ENCODE measurements at regions not wholly inside any gene's neighbourhood (a gene's known extent, or its start where the extent isn't known, plus 50 kb on each side); places are given as distances from the start of the nearest gene placed in this dataset.

DNA sequence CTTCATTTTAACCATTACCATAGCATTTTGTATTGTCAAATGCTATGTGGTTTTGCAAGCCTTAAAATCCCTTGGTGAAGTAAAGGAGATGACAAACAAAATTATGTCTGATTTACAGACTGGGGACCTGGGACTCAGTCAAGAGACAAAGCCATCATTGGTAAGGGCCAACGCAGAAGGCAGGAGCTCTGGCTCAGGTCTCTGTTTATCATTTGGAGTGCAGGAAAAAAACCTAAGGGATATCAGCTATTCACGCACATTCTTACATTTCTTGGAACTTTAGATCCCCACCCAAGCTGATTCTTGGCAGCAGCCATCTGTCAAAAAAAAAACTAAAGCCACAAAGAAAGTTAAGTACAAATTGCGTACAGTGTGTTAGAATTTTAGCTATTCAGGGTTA, 731.9 kb downstream of the STPG2 start:
- Histone ChIP-seq H3K36me3 (ENCODE audit: insufficient read depth, low read length) (no peaks in the 10 kb centered on the region), H3K27me3 (ENCODE audit: insufficient read depth, low read length, poor library complexity, severe bottlenecking) (no peaks in the 10 kb centered on the region), H3K9me3 (ENCODE audit: insufficient read depth, low read depth, low read length) (no peaks in the 10 kb centered on the region), H3K4me3 (ENCODE audit: low read length, poor library complexity, severe bottlenecking) (no peak overlapping the region), H3K9ac (ENCODE audit: low read depth, low read length, poor library complexity, severe bottlenecking) (no peak overlapping the region), H2AFZ (ENCODE audit: low read length) (no peak overlapping the region), H3K4me1 (ENCODE audit: insufficient read depth, low read length, poor library complexity, severe bottlenecking) (no peaks in the 10 kb centered on the region), H3F3A (ENCODE audit: low read depth) (no peaks in the 10 kb centered on the region), H3K79me2 (ENCODE audit: insufficient read depth, low read length) (no peaks in the 10 kb centered on the region), H3K4me2 (ENCODE audit: low read depth, low read length, poor library complexity, severe bottlenecking) (no peak overlapping the region), H4K20me1 (ENCODE audit: insufficient read depth, low read length, poor library complexity, severe bottlenecking) (no peaks in the 10 kb centered on the region), H3K9me2 (replicated peaks; ENCODE audit: low read depth, low read length) (no peaks in the 10 kb centered on the region)
- no peak for TF ChIP-seq EZH2phosphoT487 (IDR thresholded peaks at IDR 0.05; ENCODE audit: borderline replicate concordance)
- TF ChIP-seq, protein P1, sequence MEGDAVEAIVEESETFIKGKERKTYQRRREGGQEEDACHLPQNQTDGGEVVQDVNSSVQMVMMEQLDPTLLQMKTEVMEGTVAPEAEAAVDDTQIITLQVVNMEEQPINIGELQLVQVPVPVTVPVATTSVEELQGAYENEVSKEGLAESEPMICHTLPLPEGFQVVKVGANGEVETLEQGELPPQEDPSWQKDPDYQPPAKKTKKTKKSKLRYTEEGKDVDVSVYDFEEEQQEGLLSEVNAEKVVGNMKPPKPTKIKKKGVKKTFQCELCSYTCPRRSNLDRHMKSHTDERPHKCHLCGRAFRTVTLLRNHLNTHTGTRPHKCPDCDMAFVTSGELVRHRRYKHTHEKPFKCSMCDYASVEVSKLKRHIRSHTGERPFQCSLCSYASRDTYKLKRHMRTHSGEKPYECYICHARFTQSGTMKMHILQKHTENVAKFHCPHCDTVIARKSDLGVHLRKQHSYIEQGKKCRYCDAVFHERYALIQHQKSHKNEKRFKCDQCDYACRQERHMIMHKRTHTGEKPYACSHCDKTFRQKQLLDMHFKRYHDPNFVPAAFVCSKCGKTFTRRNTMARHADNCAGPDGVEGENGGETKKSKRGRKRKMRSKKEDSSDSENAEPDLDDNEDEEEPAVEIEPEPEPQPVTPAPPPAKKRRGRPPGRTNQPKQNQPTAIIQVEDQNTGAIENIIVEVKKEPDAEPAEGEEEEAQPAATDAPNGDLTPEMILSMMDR (conservative IDR thresholded peaks at IDR 0.05; ENCODE audit: low read length) = no peak

DNA sequence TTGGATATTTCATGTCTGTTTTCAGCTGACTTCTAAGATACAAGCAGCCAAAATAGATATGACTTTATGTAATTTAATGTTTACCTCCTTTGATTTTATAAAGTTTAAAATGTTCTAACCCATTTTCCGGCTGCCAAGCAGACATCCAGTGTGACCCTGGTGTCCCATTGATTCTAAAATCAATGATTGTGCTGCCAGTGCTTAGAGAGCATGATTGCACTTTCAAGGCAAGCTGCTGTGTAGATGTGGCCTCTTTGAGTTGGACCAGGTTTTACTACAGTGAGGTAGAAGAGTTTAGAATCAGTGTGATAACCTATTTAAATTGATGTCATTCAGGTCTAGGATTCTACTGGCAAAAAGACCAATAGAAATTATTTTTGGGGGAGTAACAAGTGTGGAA, 730.9 kb downstream of the STPG2 start:
- no peaks in the 10 kb centered on the region for H3K9me3 ChIP-seq (ENCODE audit: insufficient read depth, low read depth, low read length)
- TF ChIP-seq EZH2phosphoT487 (IDR thresholded peaks at IDR 0.05; ENCODE audit: borderline replicate concordance) = no peak
- TF ChIP-seq, protein P1 (conservative IDR thresholded peaks at IDR 0.05; ENCODE audit: low read length) = no peak

DNA sequence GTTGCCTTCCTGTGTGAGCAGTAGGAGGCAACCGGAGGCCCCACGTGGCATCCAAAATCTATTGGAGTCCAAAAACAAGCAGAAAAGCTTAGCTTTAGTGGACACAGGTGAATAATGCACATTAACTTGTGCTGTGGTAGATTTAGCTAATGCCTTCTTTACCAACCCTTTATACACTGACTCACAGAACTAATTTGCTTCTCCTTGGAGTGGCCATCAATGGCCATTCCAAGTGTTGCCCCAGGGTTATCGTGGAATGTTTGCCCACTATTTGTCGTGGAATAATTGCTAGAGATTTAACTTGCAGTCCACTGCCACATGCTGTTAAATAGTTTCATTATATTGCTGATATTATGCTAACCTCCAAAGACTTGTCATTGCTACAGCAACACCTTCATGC, 729.1 kb downstream of the STPG2 start:
- Histone ChIP-seq H3F3A (ENCODE audit: low read depth) (no peaks in the 10 kb centered on the region), H3K9ac (ENCODE audit: low read depth, low read length, poor library complexity, severe bottlenecking) (no peak overlapping the region), H3K36me3 (ENCODE audit: insufficient read depth, low read length) (no peaks in the 10 kb centered on the region), H2AFZ (ENCODE audit: low read length) (no peak overlapping the region), H3K79me2 (ENCODE audit: insufficient read depth, low read length) (no peaks in the 10 kb centered on the region), H3K4me2 (ENCODE audit: low read depth, low read length, poor library complexity, severe bottlenecking) (no peak overlapping the region), H3K9me2 (replicated peaks; ENCODE audit: low read depth, low read length) (no peaks in the 10 kb centered on the region), H3K4me1 (ENCODE audit: insufficient read depth, low read length, poor library complexity, severe bottlenecking) (no peaks in the 10 kb centered on the region), H3K9me3 (ENCODE audit: insufficient read depth, low read depth, low read length) (no peaks in the 10 kb centered on the region), H3K27me3 (ENCODE audit: insufficient read depth, low read length, poor library complexity, severe bottlenecking) (no peaks in the 10 kb centered on the region), H3K4me3 (ENCODE audit: low read length, poor library complexity, severe bottlenecking) (no peak overlapping the region), H4K20me1 (ENCODE audit: insufficient read depth, low read length, poor library complexity, severe bottlenecking) (no peaks in the 10 kb centered on the region)
- no peak for TF ChIP-seq EZH2phosphoT487 (IDR thresholded peaks at IDR 0.05; ENCODE audit: borderline replicate concordance)
- TF ChIP-seq, protein P1 (conservative IDR thresholded peaks at IDR 0.05; ENCODE audit: low read length) = no peak

More for the DNA sequence above, 730.9 kb downstream of the STPG2 start:
- Histone ChIP-seq H3K9ac (ENCODE audit: low read depth, low read length, poor library complexity, severe bottlenecking) (no peak overlapping the region), H3K4me1 (ENCODE audit: insufficient read depth, low read length, poor library complexity, severe bottlenecking) (no peaks in the 10 kb centered on the region), H3F3A (ENCODE audit: low read depth) (no peaks in the 10 kb centered on the region), H4K20me1 (ENCODE audit: insufficient read depth, low read length, poor library complexity, severe bottlenecking) (no peaks in the 10 kb centered on the region), H3K4me3 (ENCODE audit: low read length, poor library complexity, severe bottlenecking) (no peak overlapping the region), H3K4me2 (ENCODE audit: low read depth, low read length, poor library complexity, severe bottlenecking) (no peak overlapping the region), H3K79me2 (ENCODE audit: insufficient read depth, low read length) (no peaks in the 10 kb centered on the region), H2AFZ (ENCODE audit: low read length) (no peak overlapping the region), H3K27me3 (ENCODE audit: insufficient read depth, low read length, poor library complexity, severe bottlenecking) (no peaks in the 10 kb centered on the region), H3K9me2 (replicated peaks; ENCODE audit: low read depth, low read length) (no peaks in the 10 kb centered on the region), H3K36me3 (ENCODE audit: insufficient read depth, low read length) (no peaks in the 10 kb centered on the region)
